ENCODE measurements at regions not wholly inside any gene's neighbourhood (a gene's known extent, or its start where the extent isn't known, plus 50 kb on each side); places are given as distances from the start of the nearest gene placed in this dataset.

DNA sequence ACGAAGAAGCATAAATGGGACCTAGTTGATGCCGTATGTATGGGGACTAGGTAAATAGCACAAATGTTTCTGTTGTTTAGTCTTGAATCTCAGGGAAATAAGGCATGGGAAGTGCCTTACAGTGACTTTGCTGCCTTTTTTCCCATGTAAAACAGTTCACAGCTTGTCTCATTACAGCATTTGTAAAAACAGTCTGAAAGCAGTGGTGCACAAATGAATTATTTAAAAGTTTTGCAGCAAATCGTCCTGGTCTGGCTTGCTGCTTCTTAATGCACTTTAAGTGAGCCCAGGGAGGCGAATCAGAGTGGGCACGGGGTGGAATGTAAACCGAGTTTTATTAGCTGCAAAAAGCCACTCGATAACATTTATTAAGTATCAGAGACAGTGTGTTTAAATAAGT lies 302.0 kb upstream of the ETAA1 start:
- no peaks in the 10 kb centered on the region for H3K27me3 ChIP-seq (replicated peaks in 1 of 2; ENCODE audit: control insufficient read depth in 2 of 2, insufficient read depth in 2 of 2, low read length in 1 of 2)
- no peaks in the 10 kb centered on the region for H3K9me3 ChIP-seq (replicated peaks; ENCODE audit: control insufficient read depth, insufficient read depth, low read length)
- H3K27ac ChIP-seq (ENCODE audit: control insufficient read depth, insufficient read depth) = no peak overlapping the region
- ChIA-PET RAD21 (ENCODE audit: unreplicated experiment) (no interaction called here), SMC1A (ENCODE audit: uncharacterized antibody, unreplicated experiment) (no interaction called here), CTCF (no interaction called here), POLR2A (no interaction called here)
- intact Hi-C loops (cut with micrococcal nuclease; ENCODE audit: unreplicated experiment) = no loop called here
- DNase-seq (ENCODE audit: low read depth, low spot score) = no peak
- WGBS (ENCODE audit: insufficient coverage, insufficient replicate concordance, low lambda C conversion rate, missing lambda C conversion rate) = 14% methylated on average over 7 of the region's 7 CpGs
- no peak for FAIRE-seq
- H3K9ac ChIP-seq (ENCODE audit: control insufficient read depth, insufficient read depth, low read length) = no peak overlapping the region
- ATAC-seq = no peak
- BruUV-seq (replicated peaks) = no TSS peak
- H2AFZ ChIP-seq (ENCODE audit: control insufficient read depth, low read depth, low read length) = no peak overlapping the region
- no peak overlapping the region for H3K4me3 ChIP-seq
- H3K79me2 ChIP-seq (ENCODE audit: control insufficient read depth, insufficient read depth, low read length) = no peaks in the 10 kb centered on the region
- no peaks in the 10 kb centered on the region for H3K36me3 ChIP-seq (ENCODE audit: control insufficient read depth in 2 of 2, insufficient read depth in 2 of 2, low read length in 1 of 2)
- no peaks in the 10 kb centered on the region for H4K20me1 ChIP-seq (ENCODE audit: control insufficient read depth, insufficient read depth)
- no peaks in the 10 kb centered on the region for H3K4me1 ChIP-seq (ENCODE audit: control insufficient read depth, insufficient read depth, low read length)
- in situ Hi-C loops (cut with MboI) = no loop called here
- H3K4me2 ChIP-seq (ENCODE audit: control insufficient read depth, insufficient read depth) = no peak overlapping the region
- TF ChIP-seq MEF2A (IDR thresholded peaks at IDR 0.05; ENCODE audit: insufficient read depth, low read depth, low read length) (no peak), ETV6 (conservative IDR thresholded peaks at IDR 0.05 in 1 of 2, IDR thresholded peaks at IDR 0.05 in 1 of 2; ENCODE audit: borderline replicate concordance in 1 of 2, low read depth in 1 of 2) (no peak), PAX8 (IDR thresholded peaks at IDR 0.05) (no peak), CBX5 (IDR thresholded peaks at IDR 0.05; ENCODE audit: low read depth) (no peak), SIX5 (IDR thresholded peaks at IDR 0.05; ENCODE audit: low read depth, low read length, severe bottlenecking) (no peak), ZNF274 (IDR thresholded peaks at IDR 0.05; ENCODE audit: insufficient read depth, insufficient read length) (no peak), CEBPB (IDR thresholded peaks at IDR 0.05; ENCODE audit: borderline replicate concordance in 1 of 2, low read depth in 2 of 2, low read length in 2 of 2) (no peak), MYB (IDR thresholded peaks at IDR 0.05; ENCODE audit: borderline replicate concordance, low read depth, low read length) (no peak), NFIC (IDR thresholded peaks at IDR 0.05; ENCODE audit: low read depth, low read length) (no peak)
- TF ChIP-seq, protein P1, sequence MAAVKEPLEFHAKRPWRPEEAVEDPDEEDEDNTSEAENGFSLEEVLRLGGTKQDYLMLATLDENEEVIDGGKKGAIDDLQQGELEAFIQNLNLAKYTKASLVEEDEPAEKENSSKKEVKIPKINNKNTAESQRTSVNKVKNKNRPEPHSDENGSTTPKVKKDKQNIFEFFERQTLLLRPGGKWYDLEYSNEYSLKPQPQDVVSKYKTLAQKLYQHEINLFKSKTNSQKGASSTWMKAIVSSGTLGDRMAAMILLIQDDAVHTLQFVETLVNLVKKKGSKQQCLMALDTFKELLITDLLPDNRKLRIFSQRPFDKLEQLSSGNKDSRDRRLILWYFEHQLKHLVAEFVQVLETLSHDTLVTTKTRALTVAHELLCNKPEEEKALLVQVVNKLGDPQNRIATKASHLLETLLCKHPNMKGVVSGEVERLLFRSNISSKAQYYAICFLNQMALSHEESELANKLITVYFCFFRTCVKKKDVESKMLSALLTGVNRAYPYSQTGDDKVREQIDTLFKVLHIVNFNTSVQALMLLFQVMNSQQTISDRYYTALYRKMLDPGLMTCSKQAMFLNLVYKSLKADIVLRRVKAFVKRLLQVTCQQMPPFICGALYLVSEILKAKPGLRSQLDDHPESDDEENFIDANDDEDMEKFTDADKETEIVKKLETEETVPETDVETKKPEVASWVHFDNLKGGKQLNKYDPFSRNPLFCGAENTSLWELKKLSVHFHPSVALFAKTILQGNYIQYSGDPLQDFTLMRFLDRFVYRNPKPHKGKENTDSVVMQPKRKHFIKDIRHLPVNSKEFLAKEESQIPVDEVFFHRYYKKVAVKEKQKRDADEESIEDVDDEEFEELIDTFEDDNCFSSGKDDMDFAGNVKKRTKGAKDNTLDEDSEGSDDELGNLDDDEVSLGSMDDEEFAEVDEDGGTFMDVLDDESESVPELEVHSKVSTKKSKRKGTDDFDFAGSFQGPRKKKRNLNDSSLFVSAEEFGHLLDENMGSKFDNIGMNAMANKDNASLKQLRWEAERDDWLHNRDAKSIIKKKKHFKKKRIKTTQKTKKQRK (IDR thresholded peaks at IDR 0.05; ENCODE audit: low read depth, low read length) = no peak
- TF ChIP-seq, protein P2, sequence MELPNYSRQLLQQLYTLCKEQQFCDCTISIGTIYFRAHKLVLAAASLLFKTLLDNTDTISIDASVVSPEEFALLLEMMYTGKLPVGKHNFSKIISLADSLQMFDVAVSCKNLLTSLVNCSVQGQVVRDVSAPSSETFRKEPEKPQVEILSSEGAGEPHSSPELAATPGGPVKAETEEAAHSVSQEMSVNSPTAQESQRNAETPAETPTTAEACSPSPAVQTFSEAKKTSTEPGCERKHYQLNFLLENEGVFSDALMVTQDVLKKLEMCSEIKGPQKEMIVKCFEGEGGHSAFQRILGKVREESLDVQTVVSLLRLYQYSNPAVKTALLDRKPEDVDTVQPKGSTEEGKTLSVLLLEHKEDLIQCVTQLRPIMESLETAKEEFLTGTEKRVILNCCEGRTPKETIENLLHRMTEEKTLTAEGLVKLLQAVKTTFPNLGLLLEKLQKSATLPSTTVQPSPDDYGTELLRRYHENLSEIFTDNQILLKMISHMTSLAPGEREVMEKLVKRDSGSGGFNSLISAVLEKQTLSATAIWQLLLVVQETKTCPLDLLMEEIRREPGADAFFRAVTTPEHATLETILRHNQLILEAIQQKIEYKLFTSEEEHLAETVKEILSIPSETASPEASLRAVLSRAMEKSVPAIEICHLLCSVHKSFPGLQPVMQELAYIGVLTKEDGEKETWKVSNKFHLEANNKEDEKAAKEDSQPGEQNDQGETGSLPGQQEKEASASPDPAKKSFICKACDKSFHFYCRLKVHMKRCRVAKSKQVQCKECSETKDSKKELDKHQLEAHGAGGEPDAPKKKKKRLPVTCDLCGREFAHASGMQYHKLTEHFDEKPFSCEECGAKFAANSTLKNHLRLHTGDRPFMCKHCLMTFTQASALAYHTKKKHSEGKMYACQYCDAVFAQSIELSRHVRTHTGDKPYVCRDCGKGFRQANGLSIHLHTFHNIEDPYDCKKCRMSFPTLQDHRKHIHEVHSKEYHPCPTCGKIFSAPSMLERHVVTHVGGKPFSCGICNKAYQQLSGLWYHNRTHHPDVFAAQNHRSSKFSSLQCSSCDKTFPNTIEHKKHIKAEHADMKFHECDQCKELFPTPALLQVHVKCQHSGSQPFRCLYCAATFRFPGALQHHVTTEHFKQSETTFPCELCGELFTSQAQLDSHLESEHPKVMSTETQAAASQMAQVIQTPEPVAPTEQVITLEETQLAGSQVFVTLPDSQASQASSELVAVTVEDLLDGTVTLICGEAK (IDR thresholded peaks at IDR 0.05; ENCODE audit: borderline replicate concordance) = no peak
- TF ChIP-seq, protein P3, sequence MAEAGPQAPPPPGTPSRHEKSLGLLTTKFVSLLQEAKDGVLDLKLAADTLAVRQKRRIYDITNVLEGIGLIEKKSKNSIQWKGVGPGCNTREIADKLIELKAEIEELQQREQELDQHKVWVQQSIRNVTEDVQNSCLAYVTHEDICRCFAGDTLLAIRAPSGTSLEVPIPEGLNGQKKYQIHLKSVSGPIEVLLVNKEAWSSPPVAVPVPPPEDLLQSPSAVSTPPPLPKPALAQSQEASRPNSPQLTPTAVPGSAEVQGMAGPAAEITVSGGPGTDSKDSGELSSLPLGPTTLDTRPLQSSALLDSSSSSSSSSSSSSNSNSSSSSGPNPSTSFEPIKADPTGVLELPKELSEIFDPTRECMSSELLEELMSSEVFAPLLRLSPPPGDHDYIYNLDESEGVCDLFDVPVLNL (IDR thresholded peaks at IDR 0.05; ENCODE audit: low read depth, low read length) = no peak
- TF ChIP-seq, protein P4, sequence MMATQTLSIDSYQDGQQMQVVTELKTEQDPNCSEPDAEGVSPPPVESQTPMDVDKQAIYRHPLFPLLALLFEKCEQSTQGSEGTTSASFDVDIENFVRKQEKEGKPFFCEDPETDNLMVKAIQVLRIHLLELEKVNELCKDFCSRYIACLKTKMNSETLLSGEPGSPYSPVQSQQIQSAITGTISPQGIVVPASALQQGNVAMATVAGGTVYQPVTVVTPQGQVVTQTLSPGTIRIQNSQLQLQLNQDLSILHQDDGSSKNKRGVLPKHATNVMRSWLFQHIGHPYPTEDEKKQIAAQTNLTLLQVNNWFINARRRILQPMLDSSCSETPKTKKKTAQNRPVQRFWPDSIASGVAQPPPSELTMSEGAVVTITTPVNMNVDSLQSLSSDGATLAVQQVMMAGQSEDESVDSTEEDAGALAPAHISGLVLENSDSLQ (IDR thresholded peaks at IDR 0.05) = no peak
- TF ChIP-seq, protein P5, sequence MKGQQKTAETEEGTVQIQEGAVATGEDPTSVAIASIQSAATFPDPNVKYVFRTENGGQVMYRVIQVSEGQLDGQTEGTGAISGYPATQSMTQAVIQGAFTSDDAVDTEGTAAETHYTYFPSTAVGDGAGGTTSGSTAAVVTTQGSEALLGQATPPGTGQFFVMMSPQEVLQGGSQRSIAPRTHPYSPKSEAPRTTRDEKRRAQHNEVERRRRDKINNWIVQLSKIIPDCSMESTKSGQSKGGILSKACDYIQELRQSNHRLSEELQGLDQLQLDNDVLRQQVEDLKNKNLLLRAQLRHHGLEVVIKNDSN (IDR thresholded peaks at IDR 0.05; ENCODE audit: borderline replicate concordance, extremely low read length, insufficient read depth, low read depth, low read length) = no peak

Data from GM12878 (cell line).